Neural progenitor cell (in vitro differentiated cells): ENCODE measurements at regions not wholly inside any gene's neighbourhood (a gene's known extent, or its start where the extent isn't known, plus 50 kb on each side); places are given as distances from the start of the nearest gene placed in this dataset.

Experiments
- EZH2phosphoT487 ChIP-seq: fragments of 200-600 bp; sonication (generic); IDR thresholded peaks from 2 replicates; pipeline ENCODE4 v1.6.1; 2017; ENCODE audit warnings: antibody characterized with exemption
- TF ChIP-seq, protein P1 (sequence below): fragments of 200-600 bp; sonication (generic); IDR thresholded peaks from 2 replicates; pipeline ENCODE4 v1.5.1; 2017; ENCODE audit warnings: antibody characterized with exemption, mild to moderate bottlenecking

DNA sequence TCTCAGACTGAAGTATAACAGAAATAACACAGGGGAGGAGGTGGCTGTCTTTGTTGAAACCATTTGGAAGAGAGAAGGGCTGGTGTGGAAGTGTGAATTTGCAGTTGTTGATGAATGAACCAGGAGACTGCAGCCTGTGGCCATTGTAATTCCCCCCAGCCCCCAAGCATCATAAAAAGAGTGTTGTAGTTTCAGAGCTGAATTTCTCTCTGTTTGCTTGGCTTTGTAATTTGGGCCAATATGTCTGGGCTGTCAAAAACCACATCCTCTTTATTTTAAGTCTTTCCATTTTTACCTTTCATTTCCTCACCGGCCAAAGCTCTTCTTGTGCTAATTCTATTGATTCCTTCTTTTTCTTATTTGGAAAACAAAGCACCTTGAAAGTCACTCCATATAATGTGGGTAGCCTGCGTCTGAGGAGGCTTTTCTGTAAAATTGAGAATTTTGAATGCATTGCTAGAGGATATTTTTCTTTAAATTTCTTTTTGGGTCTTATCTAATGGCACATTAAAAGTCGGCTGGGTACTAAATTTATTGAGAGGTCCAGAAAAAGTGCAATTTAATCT is 383.3 kb downstream of the OSTF1 start:
- TF ChIP-seq, protein P1, sequence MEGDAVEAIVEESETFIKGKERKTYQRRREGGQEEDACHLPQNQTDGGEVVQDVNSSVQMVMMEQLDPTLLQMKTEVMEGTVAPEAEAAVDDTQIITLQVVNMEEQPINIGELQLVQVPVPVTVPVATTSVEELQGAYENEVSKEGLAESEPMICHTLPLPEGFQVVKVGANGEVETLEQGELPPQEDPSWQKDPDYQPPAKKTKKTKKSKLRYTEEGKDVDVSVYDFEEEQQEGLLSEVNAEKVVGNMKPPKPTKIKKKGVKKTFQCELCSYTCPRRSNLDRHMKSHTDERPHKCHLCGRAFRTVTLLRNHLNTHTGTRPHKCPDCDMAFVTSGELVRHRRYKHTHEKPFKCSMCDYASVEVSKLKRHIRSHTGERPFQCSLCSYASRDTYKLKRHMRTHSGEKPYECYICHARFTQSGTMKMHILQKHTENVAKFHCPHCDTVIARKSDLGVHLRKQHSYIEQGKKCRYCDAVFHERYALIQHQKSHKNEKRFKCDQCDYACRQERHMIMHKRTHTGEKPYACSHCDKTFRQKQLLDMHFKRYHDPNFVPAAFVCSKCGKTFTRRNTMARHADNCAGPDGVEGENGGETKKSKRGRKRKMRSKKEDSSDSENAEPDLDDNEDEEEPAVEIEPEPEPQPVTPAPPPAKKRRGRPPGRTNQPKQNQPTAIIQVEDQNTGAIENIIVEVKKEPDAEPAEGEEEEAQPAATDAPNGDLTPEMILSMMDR = no peak
- TF ChIP-seq EZH2phosphoT487 = no peak
